Brain microvascular endothelial cell (primary cell): ENCODE measurements at regions not wholly inside any gene's neighbourhood (a gene's known extent, or its start where the extent isn't known, plus 50 kb on each side); places are given as distances from the start of the nearest gene placed in this dataset.
A peak's percentile ranks its signal among the peaks of the same experiment; 100 is the strongest.

Source experiments
- DNase-seq: peaks from one replicate; pipeline ENCODE4 v3.0.0-alpha.2; 2020
- H3K27ac ChIP-seq: fragments of 250-450 bp; sonication (Bioruptor Pico); 2 replicates; pipeline ENCODE4 v1.5.1; 2020; ENCODE audit warnings: mild to moderate bottlenecking, moderate library complexity
- H3K27me3 ChIP-seq: fragments of 250-450 bp; sonication (Bioruptor Pico); replicated peaks from 2 replicates; pipeline ENCODE4 v1.5.1; 2020; ENCODE audit warnings: mild to moderate bottlenecking
- H3K36me3 ChIP-seq: fragments of 250-450 bp; sonication (Bioruptor Pico); replicated peaks from 2 replicates; pipeline ENCODE4 v1.5.1; 2020; ENCODE audit warnings: mild to moderate bottlenecking
- H3K4me3 ChIP-seq: 2 replicates; pipeline ENCODE4 v1.5.1; 2011; ENCODE audit warnings: low read depth, mild to moderate bottlenecking, control low read depth, low read length, moderate library complexity
- CTCF ChIP-seq: IDR thresholded peaks from 2 replicates; pipeline ENCODE4 v1.5.1; 2011; ENCODE audit warnings: low read depth, mild to moderate bottlenecking, moderate library complexity, low read length, control low read depth, inconsistent platforms; ENCODE audit errors: missing control alignments
- in situ Hi-C: cut with HindIII; loops from 2 replicates; pipeline ENCODE4 v1.10.0; 2017; ENCODE audit warnings: low sequenced_read_pairs, low pct_ligation_motif_present

- Histone ChIP-seq H3K27ac (no peak overlapping the region), H3K36me3 (no peaks in the 10 kb centered on the region), H3K4me3 (no peak overlapping the region), H3K27me3 (no peaks in the 10 kb centered on the region)
- no peak for TF ChIP-seq CTCF
- DNase-seq = peak; percentile 21
- in situ Hi-C loops = no loop called here
These were observed 174.5 kb downstream of the IL15 start for GRCh38 chr4:141810712-141811375.

GRCh38 chr4:141812158-141812557, 175.8 kb downstream of the IL15 start:
- no peaks in the 10 kb centered on the region for H3K36me3 ChIP-seq
- H3K27ac ChIP-seq = no peak overlapping the region
- no peak for DNase-seq
- no peak overlapping the region for H3K4me3 ChIP-seq
- in situ Hi-C loops = no loop called here
- no peaks in the 10 kb centered on the region for H3K27me3 ChIP-seq
- no peak for TF ChIP-seq CTCF

GRCh38 chr4:141814499-141814898, 178.1 kb downstream of the IL15 start:
- H3K36me3 ChIP-seq = no peaks in the 10 kb centered on the region
- H3K27ac ChIP-seq = no peak overlapping the region
- no peak for DNase-seq
- in situ Hi-C loops = no loop called here
- no peaks in the 10 kb centered on the region for H3K27me3 ChIP-seq
- no peak for TF ChIP-seq CTCF
- no peak overlapping the region for H3K4me3 ChIP-seq

GRCh38 chr4:141815646-141816045, 179.3 kb downstream of the IL15 start:
- Histone ChIP-seq H3K4me3 (no peak overlapping the region), H3K27ac (no peak overlapping the region), H3K36me3 (no peaks in the 10 kb centered on the region), H3K27me3 (no peaks in the 10 kb centered on the region)
- no peak for TF ChIP-seq CTCF
- in situ Hi-C loops = no loop called here
- DNase-seq = no peak

GRCh38 chr4:141826260-141826659, 189.9 kb downstream of the IL15 start:
- TF ChIP-seq CTCF = no peak
- Histone ChIP-seq H3K27ac (no peak overlapping the region), H3K36me3 (no peaks in the 10 kb centered on the region), H3K27me3 (no peaks in the 10 kb centered on the region), H3K4me3 (no peak overlapping the region)
- in situ Hi-C loops = no loop called here
- DNase-seq = no peak

- no peaks in the 10 kb centered on the region for H3K27me3 ChIP-seq
- H3K27ac ChIP-seq = no peak overlapping the region
- no peaks in the 10 kb centered on the region for H3K36me3 ChIP-seq
- in situ Hi-C loops = no loop called here
- DNase-seq = no peak
- H3K4me3 ChIP-seq = no peak overlapping the region
- TF ChIP-seq CTCF = no peak
These were observed 196.8 kb downstream of the IL15 start for GRCh38 chr4:141833209-141833608.
